SK-N-SH treated with all-trans-retinoic acid at 6 μM for 48 hours (cell line): ENCODE measurements at regions not wholly inside any gene's neighbourhood (a gene's known extent, or its start where the extent isn't known, plus 50 kb on each side); places are given as distances from the start of the nearest gene placed in this dataset.
"Not testable (repeated sequence)": the region's sequence is repeated elsewhere in the genome, so short reads cannot be mapped to it uniquely, and the experiment has no call there.

ENCODE experiments used
- ATAC-seq: fragments of 200-7000 bp; cut with Tn5 transposase; 3 replicates; pipeline ENCODE4 v1.9.1; 2020; ENCODE audit warnings: mild to moderate bottlenecking, moderate library complexity
- ARNTL ChIP-seq: fragments of 450-650 bp; formaldehyde crosslinking; IDR thresholded peaks from 2 replicates; pipeline ENCODE4 v1.5.0; 2020; ENCODE audit warnings: low read depth, mild to moderate bottlenecking, moderate library complexity, borderline replicate concordance
- CREB5 ChIP-seq: fragments of 250-450 bp; sonication (Bioruptor Pico); IDR thresholded peaks from 2 replicates; pipeline ENCODE4 v1.5.1; 2020; ENCODE audit warnings: low read depth, mild to moderate bottlenecking, moderate library complexity
- CSDC2 ChIP-seq: fragments of 250-450 bp; sonication (Bioruptor Pico); IDR thresholded peaks from 2 replicates; pipeline ENCODE4 v1.5.0; 2020; ENCODE audit warnings: mild to moderate bottlenecking, moderate library complexity
- ESRRG ChIP-seq: fragments of 250-450 bp; sonication (Bioruptor Pico); IDR thresholded peaks from 2 replicates; pipeline ENCODE4 v1.6.1; 2021; ENCODE audit warnings: mild to moderate bottlenecking
- GLIS3 ChIP-seq: fragments of 250-450 bp; sonication (Bioruptor Pico); IDR thresholded peaks from 2 replicates; pipeline ENCODE4 v1.5.0; 2020; ENCODE audit warnings: mild to moderate bottlenecking, moderate library complexity
- ISL1 ChIP-seq: fragments of 250-450 bp; sonication (Bioruptor Pico); IDR thresholded peaks from 2 replicates; pipeline ENCODE4 v2.1.2; 2022; ENCODE audit warnings: mild to moderate bottlenecking, moderate library complexity
- OSR1 ChIP-seq: fragments of 250-450 bp; sonication (Bioruptor Pico); IDR thresholded peaks from 2 replicates; pipeline ENCODE4 v1.8.0; 2022; ENCODE audit warnings: moderate library complexity, mild to moderate bottlenecking, inconsistent platforms
- POU6F1 ChIP-seq: fragments of 250-450 bp; sonication (Bioruptor Pico); IDR thresholded peaks from 2 replicates; pipeline ENCODE4 v1.8.0; 2021; ENCODE audit warnings: low read depth, mild to moderate bottlenecking, moderate library complexity, borderline replicate concordance
- PPARA ChIP-seq: fragments of 250-450 bp; sonication (Bioruptor Pico); IDR thresholded peaks from 2 replicates; pipeline ENCODE4 v1.5.0; 2020; ENCODE audit warnings: mild to moderate bottlenecking, borderline replicate concordance
- RARB ChIP-seq: fragments of 250-450 bp; sonication (Bioruptor Pico); IDR thresholded peaks from 2 replicates; pipeline ENCODE4 v1.8.0; 2021; ENCODE audit warnings: mild to moderate bottlenecking, moderate library complexity
- TOX ChIP-seq: fragments of 250-450 bp; sonication (Bioruptor Pico); IDR thresholded peaks from 2 replicates; pipeline ENCODE4 v1.8.0; 2021; ENCODE audit warnings: mild to moderate bottlenecking, moderate library complexity, borderline replicate concordance
- ZC3H10 ChIP-seq: fragments of 250-450 bp; sonication (Bioruptor Pico); IDR thresholded peaks from 2 replicates; pipeline ENCODE4 v1.5.1; 2021; ENCODE audit warnings: mild to moderate bottlenecking, moderate library complexity
- ZFP3 ChIP-seq: fragments of 250-450 bp; sonication (Bioruptor Pico); IDR thresholded peaks from 2 replicates; pipeline ENCODE4 v1.5.0; 2020; ENCODE audit warnings: mild to moderate bottlenecking, moderate library complexity
- ZNF70 ChIP-seq: fragments of 450-650 bp; formaldehyde crosslinking; IDR thresholded peaks from 2 replicates; pipeline ENCODE4 v1.5.0; 2020; ENCODE audit warnings: mild to moderate bottlenecking, moderate library complexity
- TF ChIP-seq, protein P1 (sequence below): fragments of 250-450 bp; sonication (Bioruptor Pico); IDR thresholded peaks from 2 replicates; pipeline ENCODE4 v1.5.1; 2021; ENCODE audit warnings: mild to moderate bottlenecking, moderate library complexity
- TF ChIP-seq, protein P2 (sequence below): fragments of 250-450 bp; sonication (Bioruptor Pico); IDR thresholded peaks from 2 replicates; pipeline ENCODE4 v1.8.0; 2020; ENCODE audit warnings: mild to moderate bottlenecking, moderate library complexity, borderline replicate concordance

DNA sequence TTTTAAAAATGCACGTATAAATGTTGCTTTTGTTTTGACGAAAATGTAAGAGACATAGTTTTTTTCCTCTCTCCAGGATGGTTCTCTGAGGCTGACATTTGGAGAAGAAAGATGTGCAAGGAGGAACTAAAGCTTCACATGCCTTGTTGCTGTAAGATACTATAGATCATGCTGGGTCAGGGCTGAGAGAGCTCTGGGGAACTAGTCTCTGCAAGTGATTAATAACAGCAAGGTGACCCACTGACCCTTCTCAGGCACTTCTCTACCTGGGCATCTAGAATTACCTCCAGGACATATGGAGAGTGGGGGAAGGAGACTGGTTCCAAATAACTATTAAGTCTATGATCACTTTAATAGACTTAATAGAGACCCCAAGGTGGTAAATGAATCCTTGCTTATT, 246.0 kb downstream of the KBTBD8 start:
- TF ChIP-seq PPARA (CRISPR knock-in tag) (no peak), ZFP3 (CRISPR knock-in tag) (no peak), OSR1 (CRISPR knock-in tag) (no peak), GLIS3 (CRISPR knock-in tag) (no peak), ZC3H10 (CRISPR knock-in tag) (no peak)
- TF ChIP-seq, protein P1, sequence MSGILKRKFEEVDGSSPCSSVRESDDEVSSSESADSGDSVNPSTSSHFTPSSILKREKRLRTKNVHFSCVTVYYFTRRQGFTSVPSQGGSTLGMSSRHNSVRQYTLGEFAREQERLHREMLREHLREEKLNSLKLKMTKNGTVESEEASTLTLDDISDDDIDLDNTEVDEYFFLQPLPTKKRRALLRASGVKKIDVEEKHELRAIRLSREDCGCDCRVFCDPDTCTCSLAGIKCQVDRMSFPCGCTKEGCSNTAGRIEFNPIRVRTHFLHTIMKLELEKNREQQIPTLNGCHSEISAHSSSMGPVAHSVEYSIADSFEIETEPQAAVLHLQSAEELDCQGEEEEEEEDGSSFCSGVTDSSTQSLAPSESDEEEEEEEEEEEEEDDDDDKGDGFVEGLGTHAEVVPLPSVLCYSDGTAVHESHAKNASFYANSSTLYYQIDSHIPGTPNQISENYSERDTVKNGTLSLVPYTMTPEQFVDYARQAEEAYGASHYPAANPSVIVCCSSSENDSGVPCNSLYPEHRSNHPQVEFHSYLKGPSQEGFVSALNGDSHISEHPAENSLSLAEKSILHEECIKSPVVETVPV (CRISPR knock-in tag), result no peak
- no peak for ATAC-seq

DNA sequence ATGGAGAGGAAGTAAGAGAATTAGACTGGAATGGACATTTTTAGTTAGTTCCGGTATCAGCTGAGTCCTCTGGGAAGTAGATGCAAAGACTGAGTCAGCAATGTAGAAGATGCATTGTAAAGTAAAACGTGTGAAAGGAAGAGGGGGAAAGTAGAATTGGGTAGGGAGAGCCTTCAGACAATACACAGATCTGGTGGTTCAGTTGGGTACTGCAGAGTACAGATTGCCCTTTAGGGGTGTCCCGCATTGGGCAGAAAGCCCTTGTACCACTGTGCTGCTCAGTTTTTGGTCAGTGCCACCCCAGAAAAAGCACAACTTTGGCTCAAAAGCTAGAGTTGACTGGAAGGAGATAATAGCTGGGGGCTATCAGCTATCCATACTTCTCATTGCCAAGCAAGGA, 247.4 kb downstream of the KBTBD8 start:
- TF ChIP-seq ZNF70 (CRISPR knock-in tag) (no peak), ISL1 (no peak), CREB5 (CRISPR knock-in tag) (no peak)
- no peak for ATAC-seq

GRCh38 chr3:67248726-67249125, 250.6 kb downstream of the KBTBD8 start:
- no peak for ATAC-seq
- TF ChIP-seq TOX, result no peak
- no peak for TF ChIP-seq GLIS3 (CRISPR knock-in tag)

DNA sequence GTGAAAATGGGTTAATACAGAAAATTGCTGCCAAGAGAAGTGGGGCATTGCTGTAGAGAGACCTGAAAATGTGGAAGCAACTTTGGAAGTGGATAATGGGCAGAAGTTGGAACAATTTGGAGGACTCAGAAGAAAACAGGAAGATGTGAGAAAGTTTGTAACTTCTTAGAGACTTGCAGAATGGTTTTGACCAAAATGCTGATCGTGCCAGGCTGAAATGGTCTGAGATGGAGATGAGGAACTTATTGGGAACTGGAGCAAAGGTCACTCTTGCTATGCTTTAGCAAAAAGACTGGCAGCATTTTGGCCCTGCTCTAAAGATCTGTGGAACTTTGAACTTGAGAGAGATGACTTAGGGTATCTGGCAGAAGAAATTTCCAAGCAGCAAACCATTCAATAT, 254.8 kb downstream of the KBTBD8 start:
- ATAC-seq, result not testable (repeated sequence)

- TF ChIP-seq OSR1 (CRISPR knock-in tag) (no peak), CSDC2 (CRISPR knock-in tag) (no peak), ZFP3 (CRISPR knock-in tag) (no peak), ARNTL (CRISPR knock-in tag) (no peak), ESRRG (no peak), GLIS3 (CRISPR knock-in tag) (no peak), POU6F1 (CRISPR knock-in tag) (no peak)
- TF ChIP-seq, protein P2, sequence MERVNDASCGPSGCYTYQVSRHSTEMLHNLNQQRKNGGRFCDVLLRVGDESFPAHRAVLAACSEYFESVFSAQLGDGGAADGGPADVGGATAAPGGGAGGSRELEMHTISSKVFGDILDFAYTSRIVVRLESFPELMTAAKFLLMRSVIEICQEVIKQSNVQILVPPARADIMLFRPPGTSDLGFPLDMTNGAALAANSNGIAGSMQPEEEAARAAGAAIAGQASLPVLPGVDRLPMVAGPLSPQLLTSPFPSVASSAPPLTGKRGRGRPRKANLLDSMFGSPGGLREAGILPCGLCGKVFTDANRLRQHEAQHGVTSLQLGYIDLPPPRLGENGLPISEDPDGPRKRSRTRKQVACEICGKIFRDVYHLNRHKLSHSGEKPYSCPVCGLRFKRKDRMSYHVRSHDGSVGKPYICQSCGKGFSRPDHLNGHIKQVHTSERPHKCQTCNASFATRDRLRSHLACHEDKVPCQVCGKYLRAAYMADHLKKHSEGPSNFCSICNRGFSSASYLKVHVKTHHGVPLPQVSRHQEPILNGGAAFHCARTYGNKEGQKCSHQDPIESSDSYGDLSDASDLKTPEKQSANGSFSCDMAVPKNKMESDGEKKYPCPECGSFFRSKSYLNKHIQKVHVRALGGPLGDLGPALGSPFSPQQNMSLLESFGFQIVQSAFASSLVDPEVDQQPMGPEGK (CRISPR knock-in tag), result no peak
- ATAC-seq, result no peak
Observed at GRCh38 chr3:67278015-67278618, 280.0 kb downstream of the KBTBD8 start.

GRCh38 chr3:67286586-67286985, 288.5 kb downstream of the KBTBD8 start:
- no peak for ATAC-seq
- TF ChIP-seq, protein P1 (CRISPR knock-in tag), result no peak
- TF ChIP-seq CREB5 (CRISPR knock-in tag), result no peak
- TF ChIP-seq, protein P2 (CRISPR knock-in tag), result no peak
- TF ChIP-seq RARB, result no peak
- TF ChIP-seq, all 23 proteins: peak for 0
